OCI-M1 (cell line): ENCODE measurements at regions not wholly inside any gene's neighbourhood (a gene's known extent, or its start where the extent isn't known, plus 50 kb on each side); places are given as distances from the start of the nearest gene placed in this dataset.
"Not testable (repeated sequence)": the region's sequence is repeated elsewhere in the genome, so short reads cannot be mapped to it uniquely, and the experiment has no call there.

Experiments
- DNase-seq: peaks from one replicate; lab custom pipeline; 2025; lab: John Stamatoyannopoulos, UW

DNA sequence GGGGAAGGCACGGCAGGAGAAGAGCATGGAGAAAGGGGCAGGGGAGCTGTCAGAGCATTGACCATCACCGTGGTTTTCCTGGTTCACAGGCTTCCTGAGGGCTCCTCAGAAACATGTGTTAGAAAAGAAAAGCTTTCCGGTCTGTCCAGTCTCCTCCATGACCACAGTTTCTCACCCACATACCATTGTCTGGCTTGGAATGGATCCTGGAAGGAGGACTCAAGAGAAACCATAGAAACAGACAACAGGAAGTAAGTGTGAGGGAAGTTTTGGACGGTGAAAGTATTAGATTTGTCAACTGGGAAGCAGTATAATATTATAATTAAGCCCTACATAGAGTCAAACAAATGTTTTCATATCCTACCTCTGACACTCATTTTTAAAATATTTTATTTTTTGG lies 52.7 kb upstream of the NOTCH2NLA start:
- not testable (repeated sequence) for DNase-seq

DNA sequence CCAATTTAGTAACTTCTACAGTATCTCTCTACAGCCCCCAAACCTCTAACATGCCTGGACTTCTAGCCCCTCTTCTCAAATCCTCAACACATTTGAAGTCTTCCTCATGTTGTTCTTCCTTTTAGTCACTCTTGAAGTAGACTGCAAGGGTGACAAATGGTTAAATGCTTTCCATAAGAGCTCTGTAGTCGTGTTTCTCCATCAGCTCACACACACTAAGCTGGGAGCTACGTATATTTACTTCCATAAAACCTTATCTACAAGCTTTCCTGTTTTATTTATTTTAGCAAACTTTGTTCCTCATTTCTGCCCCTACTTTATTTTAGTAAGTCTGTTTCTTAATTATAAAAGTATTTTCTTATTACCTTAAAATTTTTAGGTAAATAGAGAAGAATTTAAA lies 49.9 kb upstream of the NOTCH2NLA start:
- not testable (repeated sequence) for DNase-seq
